Ectodermal cell (in vitro differentiated cells): ENCODE measurements at regions not wholly inside any gene's neighbourhood (a gene's known extent, or its start where the extent isn't known, plus 50 kb on each side); places are given as distances from the start of the nearest gene placed in this dataset.

Experiments used
- H3K27ac ChIP-seq: 2 replicates; pipeline ENCODE4 v1.7.0; 2013; ENCODE audit warnings: mild to moderate bottlenecking, low read depth, low read length; ENCODE audit not compliant: insufficient read depth, poor library complexity, severe bottlenecking
- H3K27me3 ChIP-seq: 2 replicates; pipeline ENCODE4 v1.7.0; 2013; ENCODE audit warnings: mild to moderate bottlenecking, low read length; ENCODE audit not compliant: insufficient read depth, control insufficient read depth, poor library complexity, severe bottlenecking
- H3K36me3 ChIP-seq: one replicate; pipeline ENCODE4 v1.7.0; 2013; ENCODE audit warnings: low read length; ENCODE audit not compliant: control insufficient read depth, insufficient read depth
- H3K4me1 ChIP-seq: one replicate; pipeline ENCODE4 v1.7.0; 2013; ENCODE audit warnings: low read length; ENCODE audit not compliant: control insufficient read depth, insufficient read depth
- H3K4me3 ChIP-seq: 2 replicates; pipeline ENCODE4 v1.7.0; 2013; ENCODE audit warnings: low read depth, low read length, control low read depth; ENCODE audit not compliant: insufficient read depth
- H3K9me3 ChIP-seq: 2 replicates; pipeline ENCODE4 v1.7.0; 2013; ENCODE audit warnings: mild to moderate bottlenecking, low read length, moderate library complexity; ENCODE audit not compliant: control insufficient read depth
- WGBS, 2 experiments: methylation state at CpG; one replicate each; pipeline ENCODE4 v1.1.7; 2013; ENCODE audit warnings: missing lambda C conversion rate in 2 of 2; 5-methylcytosine and 5-hydroxymethylcytosine counted together

- no peaks in the 10 kb centered on the region for H3K27me3 ChIP-seq
- WGBS, 2 experiments: 6 to 23% methylated on average over 5 to 7 of the region's 7 CpGs
- H3K27ac ChIP-seq: no peak overlapping the region
- no peaks in the 10 kb centered on the region for H3K4me1 ChIP-seq
- no peaks in the 10 kb centered on the region for H3K36me3 ChIP-seq
- no peaks in the 10 kb centered on the region for H3K9me3 ChIP-seq
- no peak overlapping the region for H3K4me3 ChIP-seq
Measured at GRCh38 chr2:204325468-204325867, 219.8 kb upstream of the PARD3B start.

GRCh38 chr2:204328373-204328772, 216.9 kb upstream of the PARD3B start:
- H3K4me1 ChIP-seq: no peaks in the 10 kb centered on the region
- no peaks in the 10 kb centered on the region for H3K27me3 ChIP-seq
- no peak overlapping the region for H3K27ac ChIP-seq
- H3K4me3 ChIP-seq: no peak overlapping the region
- WGBS, 2 experiments: 92 to 94% methylated on average over 7 of the region's 7 CpGs
- no peaks in the 10 kb centered on the region for H3K36me3 ChIP-seq
- no peaks in the 10 kb centered on the region for H3K9me3 ChIP-seq

GRCh38 chr2:204329016-204329415, 216.3 kb upstream of the PARD3B start:
- Histone ChIP-seq H3K36me3 (no peaks in the 10 kb centered on the region), H3K4me3 (no peak overlapping the region), H3K27ac (no peak overlapping the region), H3K9me3 (no peaks in the 10 kb centered on the region), H3K4me1 (no peaks in the 10 kb centered on the region), H3K27me3 (no peaks in the 10 kb centered on the region)
- 92 to 93% methylated on average over 6 of the region's 6 CpGs for WGBS, 2 experiments

- no peak overlapping the region for H3K27ac ChIP-seq
- H3K9me3 ChIP-seq: no peaks in the 10 kb centered on the region
- H3K4me1 ChIP-seq: no peaks in the 10 kb centered on the region
- no peaks in the 10 kb centered on the region for H3K27me3 ChIP-seq
- H3K4me3 ChIP-seq: no peak overlapping the region
- no peaks in the 10 kb centered on the region for H3K36me3 ChIP-seq
- WGBS, 2 experiments: 96% methylated on average over 4 of the region's 4 CpGs
Measured at GRCh38 chr2:204329532-204329931, 215.7 kb upstream of the PARD3B start.

- H3K27ac ChIP-seq: no peak overlapping the region
- H3K9me3 ChIP-seq: no peaks in the 10 kb centered on the region
- 91 to 92% methylated on average over 6 of the region's 6 CpGs for WGBS, 2 experiments
- H3K36me3 ChIP-seq: no peaks in the 10 kb centered on the region
- H3K4me1 ChIP-seq: no peaks in the 10 kb centered on the region
- no peaks in the 10 kb centered on the region for H3K27me3 ChIP-seq
- no peak overlapping the region for H3K4me3 ChIP-seq
Measured at GRCh38 chr2:204331180-204331579, 214.1 kb upstream of the PARD3B start.

GRCh38 chr2:204331988-204332387, 213.3 kb upstream of the PARD3B start:
- no peak overlapping the region for H3K4me3 ChIP-seq
- H3K9me3 ChIP-seq: no peaks in the 10 kb centered on the region
- no peaks in the 10 kb centered on the region for H3K36me3 ChIP-seq
- 86 to 100% methylated on average over 1 of the region's 2 CpGs for WGBS, 2 experiments
- no peaks in the 10 kb centered on the region for H3K27me3 ChIP-seq
- no peaks in the 10 kb centered on the region for H3K4me1 ChIP-seq
- H3K27ac ChIP-seq: no peak overlapping the region

GRCh38 chr2:204332706-204333105, 212.6 kb upstream of the PARD3B start:
- Histone ChIP-seq H3K4me1 (no peaks in the 10 kb centered on the region), H3K27ac (no peak overlapping the region), H3K9me3 (no peaks in the 10 kb centered on the region), H3K4me3 (no peak overlapping the region), H3K36me3 (no peaks in the 10 kb centered on the region), H3K27me3 (no peaks in the 10 kb centered on the region)
- 88 to 95% methylated on average over 2 to 3 of the region's 3 CpGs for WGBS, 2 experiments

GRCh38 chr2:204333861-204334260, 211.4 kb upstream of the PARD3B start:
- Histone ChIP-seq H3K36me3 (no peaks in the 10 kb centered on the region), H3K27me3 (no peaks in the 10 kb centered on the region), H3K4me1 (peaks cover 4% of the 10 kb centered on the region), H3K4me3 (no peak overlapping the region), H3K27ac (no peak overlapping the region), H3K9me3 (no peaks in the 10 kb centered on the region)
- 93 to 96% methylated on average over 3 of the region's 3 CpGs for WGBS, 2 experiments

GRCh38 chr2:204335451-204336058, 209.7 kb upstream of the PARD3B start:
- Histone ChIP-seq H3K36me3 (no peaks in the 10 kb centered on the region), H3K27ac (no peak overlapping the region), H3K27me3 (no peaks in the 10 kb centered on the region), H3K4me3 (no peak overlapping the region), H3K9me3 (no peaks in the 10 kb centered on the region), H3K4me1 (peaks cover 4% of the 10 kb centered on the region)
- 91 to 98% methylated on average over 2 of the region's 2 CpGs for WGBS, 2 experiments

- WGBS, 2 experiments: 95% methylated on average over 1 to 2 of the region's 3 CpGs
- H3K4me1 ChIP-seq: peaks cover 4% of the 10 kb centered on the region
- no peak overlapping the region for H3K4me3 ChIP-seq
- H3K27me3 ChIP-seq: no peaks in the 10 kb centered on the region
- H3K36me3 ChIP-seq: no peaks in the 10 kb centered on the region
- H3K27ac ChIP-seq: no peak overlapping the region
- H3K9me3 ChIP-seq: no peaks in the 10 kb centered on the region
Measured at GRCh38 chr2:204336153-204336744, 209.0 kb upstream of the PARD3B start.
